HG03439 (cell line): ENCODE measurements at regions not wholly inside any gene's neighbourhood (a gene's known extent, or its start where the extent isn't known, plus 50 kb on each side); places are given as distances from the start of the nearest gene placed in this dataset.

Source experiments
- ATAC-seq: cut with Tn5 transposase; IDR thresholded peaks from one replicate; pipeline ENCODE4 v1.9.1; 2021; ENCODE audit warnings: mild to moderate bottlenecking, moderate library complexity; ENCODE audit not compliant: unreplicated experiment

DNA sequence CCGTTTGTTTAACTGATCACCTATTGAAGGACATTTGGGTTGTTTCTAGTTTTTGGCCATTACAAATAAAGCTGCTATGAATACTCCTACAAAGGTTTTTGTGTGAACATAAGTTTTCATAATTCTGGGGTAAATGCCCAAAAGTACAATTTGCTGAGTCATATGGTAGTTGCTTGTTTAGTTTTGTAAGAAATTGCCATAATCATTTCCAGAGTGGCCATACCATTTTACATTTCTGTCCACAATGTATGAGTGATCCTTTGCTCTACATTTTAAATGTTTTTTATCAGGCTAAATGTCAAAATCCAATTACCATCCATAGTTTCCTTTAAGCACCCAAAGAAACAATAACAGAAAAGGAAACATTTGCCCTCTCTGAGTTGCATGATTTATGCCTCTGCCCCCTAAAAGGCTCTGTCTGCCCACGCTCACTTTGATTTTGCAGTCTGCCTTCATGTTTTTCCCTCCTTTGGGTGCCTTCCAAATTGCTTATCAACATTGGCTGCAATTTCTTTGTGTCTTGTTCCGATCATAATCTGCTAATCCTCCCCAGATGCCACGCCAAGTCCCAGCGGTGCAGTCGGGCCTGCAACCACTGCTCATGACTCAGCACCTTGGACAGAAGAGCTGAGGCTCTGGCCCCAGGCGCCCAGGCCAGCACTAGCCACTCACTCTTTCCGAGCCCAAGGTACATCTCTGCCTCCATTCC lies 339.2 kb downstream of the PIK3R1 start:
- ATAC-seq = no peak

DNA sequence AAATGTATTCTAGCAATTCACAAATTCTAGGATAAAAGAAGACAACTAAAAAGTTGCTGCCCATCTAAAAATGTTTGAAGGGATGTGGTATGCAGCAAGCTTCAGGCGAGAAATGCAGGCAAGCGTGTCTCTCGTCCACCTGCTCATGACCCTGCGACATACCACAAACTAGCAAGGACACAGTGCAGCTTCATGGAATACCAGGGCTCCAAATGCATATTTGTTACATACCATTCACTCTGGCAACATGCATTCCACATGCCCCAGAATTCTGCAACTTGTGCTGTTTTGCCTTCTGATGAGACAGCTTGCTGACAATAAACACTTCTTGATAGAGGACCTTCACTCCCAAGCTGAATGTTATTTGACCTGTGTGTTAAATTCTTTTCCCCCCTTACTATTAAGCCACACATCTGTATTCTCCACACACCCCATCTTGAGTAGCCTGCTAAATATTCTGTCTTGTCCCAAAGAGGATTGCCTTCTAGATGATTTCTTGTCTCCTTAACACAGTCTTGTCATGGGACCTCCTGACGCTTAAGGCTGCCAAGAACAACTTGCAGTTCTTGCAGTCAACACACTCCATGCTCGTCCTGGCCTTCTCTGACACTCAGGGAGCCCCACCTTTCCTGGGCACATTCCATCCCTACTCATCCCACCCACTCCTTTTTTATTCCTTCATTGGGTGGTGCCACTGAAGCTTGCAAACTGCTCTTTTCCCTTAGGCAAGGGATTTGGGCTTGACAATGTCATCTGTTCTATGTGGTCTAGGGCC lies 340.5 kb downstream of the PIK3R1 start:
- no peak for ATAC-seq

DNA sequence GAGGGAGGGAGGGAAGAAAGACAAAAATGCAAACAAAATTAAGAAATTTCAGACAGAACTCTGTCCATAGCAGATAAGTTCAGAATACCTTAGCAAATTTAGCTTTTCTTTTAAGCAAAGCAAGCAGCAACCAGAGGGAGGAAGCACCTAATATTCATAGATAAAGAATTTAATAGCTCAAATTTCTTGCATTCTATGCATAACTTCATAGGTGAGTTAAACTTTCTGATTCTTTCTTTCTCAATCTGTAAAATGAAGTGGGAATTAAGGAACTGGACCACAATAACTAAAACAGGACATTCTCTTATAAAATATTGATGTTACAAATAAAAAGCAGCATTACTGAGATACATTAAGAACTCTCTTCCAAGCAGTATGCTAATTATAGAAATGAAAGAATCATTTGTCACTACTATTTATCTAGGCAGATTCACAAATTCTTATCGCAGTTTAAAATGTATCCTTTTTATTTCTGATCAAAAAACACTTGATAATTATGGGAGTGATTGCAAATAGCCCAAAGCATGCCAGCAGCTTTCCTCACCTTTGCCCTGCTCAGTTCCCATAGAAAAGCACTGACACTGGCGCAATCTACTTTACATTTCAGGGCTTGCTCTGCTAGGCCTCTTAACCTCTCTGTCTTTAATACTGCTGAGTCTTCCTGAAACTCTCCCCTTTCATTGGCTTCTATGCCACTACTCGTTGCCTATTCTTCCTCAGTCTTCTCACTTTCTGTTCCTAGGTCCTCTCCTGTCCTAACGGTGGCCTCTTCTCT lies 341.8 kb downstream of the PIK3R1 start:
- no peak for ATAC-seq

DNA sequence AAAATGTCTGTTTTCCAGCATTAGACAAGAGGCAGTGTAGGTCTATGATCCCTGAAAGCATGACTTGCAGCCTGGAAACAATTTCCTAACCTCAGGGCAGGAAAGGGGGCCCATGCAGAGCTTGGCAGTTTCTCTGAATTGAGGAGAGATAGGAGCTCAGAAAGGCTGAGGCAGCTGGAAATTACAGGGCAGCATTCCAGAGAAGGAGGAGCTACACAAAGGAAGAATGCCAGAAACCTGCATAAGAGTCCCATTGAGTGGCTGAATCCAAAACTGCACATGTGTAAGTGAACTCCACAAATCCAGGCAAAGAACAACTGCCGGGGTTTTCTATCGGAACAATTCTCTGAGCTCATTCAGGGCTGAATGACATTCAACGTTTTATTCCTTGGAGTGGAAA lies 346.8 kb downstream of the PIK3R1 start:
- no peak for ATAC-seq

DNA sequence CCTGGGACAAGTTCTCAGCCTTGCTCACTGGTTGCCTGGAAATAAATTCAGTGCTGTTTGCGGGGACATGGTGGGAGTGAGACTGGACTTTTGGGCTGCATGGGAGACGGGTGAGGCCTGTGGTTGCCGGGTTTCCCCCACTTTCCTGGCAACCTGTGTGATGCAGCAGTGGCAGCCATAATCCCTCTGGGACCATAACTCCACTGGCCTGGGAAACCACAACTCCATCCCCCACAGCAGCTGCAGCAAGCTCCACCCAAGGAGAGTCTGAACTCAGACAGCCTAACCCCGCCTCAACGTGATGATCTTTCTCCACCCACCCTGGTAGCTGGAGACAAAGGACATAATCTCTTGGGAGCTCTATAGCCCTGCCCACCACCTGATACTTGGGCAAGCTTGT lies 349.9 kb downstream of the PIK3R1 start:
- ATAC-seq = no peak

DNA sequence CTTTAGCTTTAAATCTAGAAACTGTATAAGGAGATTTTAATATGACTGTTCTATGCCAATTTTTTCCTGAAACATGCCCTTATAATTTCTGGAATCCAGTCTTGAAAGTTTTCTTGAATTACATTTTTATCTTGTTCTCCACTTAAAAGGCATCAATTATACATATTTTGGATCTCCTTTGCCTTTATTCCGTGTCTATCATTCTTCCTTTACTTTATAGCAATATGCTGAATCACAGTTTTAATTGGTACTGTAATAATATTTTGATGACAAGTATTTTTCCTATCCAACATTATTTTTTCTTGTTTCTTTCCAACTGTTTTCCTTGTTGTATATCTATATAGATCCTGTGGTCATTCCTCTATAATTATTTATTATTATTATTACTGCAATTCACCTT lies 361.2 kb downstream of the PIK3R1 start:
- no peak for ATAC-seq

DNA sequence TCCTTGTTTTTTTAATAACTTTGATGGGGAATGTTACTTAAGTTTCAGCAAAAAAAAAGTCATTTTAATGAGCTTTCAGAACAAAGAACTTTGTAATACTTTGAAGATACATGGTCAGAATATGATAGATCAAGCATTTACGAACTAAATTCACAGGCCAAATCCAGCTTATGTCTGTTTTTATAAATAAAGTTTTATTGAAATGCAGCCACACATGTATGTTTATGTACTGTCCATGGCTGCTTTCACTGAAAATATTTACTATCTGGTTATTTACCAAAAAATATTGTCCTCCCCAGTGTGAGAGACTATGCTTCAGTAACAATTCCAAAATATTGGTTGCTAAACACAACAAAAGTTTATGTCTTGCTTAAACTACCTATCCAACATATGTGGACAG lies 366.7 kb downstream of the PIK3R1 start:
- ATAC-seq = no peak

DNA sequence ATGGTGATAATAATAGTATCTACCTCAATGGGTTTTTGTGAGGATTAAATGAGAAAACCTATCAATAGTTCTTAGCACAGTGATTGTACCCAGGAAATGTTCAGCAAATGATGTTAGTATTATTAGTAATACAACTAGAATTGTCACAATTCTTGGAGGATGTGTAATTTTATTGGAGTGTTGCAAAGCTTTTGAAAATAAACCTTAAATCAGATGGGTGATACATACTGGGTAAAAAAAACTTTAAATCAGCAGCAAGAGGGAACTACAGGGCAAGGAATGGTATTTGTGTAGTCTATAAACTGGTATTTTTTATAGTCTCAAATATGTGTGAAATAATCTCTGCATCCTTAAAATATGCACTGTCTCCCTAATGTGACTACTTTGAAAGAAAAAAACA lies 371.6 kb downstream of the PIK3R1 start:
- no peak for ATAC-seq

DNA sequence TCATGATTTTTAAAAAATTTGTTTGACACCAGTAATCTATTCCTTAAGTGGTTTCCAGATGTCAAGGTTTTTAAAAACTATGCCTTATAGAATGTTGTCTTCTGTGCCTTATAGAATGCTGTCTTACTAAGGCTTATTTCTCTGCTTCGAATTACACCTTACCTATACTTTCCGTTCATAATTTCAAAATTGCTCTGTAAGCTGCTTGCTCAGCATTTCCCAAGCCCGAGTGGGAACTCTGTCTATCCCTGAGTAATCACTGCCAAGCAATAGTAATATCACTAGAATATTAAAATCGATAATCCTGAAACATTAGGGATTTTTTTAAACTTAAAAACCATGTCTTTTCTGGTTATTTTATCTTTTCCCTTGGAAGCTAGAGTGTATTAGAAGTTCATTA lies 376.3 kb downstream of the PIK3R1 start:
- ATAC-seq = no peak

DNA sequence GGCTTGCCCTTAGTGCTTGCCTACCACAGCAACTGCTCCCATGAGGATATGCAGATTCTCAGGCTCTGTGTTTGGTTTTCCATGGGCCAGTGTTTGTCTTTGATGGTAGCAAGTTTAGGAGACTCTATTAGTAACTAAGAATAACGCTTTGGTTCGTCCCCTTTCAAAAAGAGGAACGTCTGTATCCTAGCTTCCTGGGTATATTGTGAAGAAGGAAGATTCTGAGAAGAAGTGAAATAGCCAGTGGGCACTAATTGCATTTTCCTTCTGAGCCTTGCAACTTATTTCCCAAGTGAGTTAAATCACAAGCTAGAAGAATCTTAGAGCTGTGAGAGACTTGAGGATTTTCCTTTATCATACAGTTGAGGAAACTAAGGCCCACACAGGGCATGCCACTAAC lies 376.8 kb downstream of the PIK3R1 start:
- ATAC-seq = no peak

DNA sequence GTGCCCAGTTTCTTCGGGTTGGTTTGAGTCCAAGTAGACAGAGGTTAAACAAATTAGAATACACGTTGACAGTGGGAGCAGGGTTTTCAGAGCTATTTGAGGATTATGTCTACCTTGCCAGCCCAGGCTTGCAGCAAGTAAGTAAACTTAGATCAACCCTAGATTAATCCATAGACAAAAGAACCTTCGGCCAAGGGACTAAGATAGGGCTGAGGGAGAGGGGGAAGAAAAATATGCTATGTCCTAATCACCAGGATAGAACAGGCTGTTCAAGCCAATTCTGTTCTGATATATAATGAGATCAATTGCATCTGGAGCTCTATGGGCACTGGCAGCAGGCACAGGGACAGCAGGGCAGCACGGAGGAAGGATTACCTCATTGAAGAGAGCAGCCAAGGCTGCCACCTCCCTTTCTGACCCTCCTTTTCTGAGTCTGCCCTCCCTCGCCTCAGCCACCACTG lies 377.7 kb downstream of the PIK3R1 start:
- no peak for ATAC-seq

DNA sequence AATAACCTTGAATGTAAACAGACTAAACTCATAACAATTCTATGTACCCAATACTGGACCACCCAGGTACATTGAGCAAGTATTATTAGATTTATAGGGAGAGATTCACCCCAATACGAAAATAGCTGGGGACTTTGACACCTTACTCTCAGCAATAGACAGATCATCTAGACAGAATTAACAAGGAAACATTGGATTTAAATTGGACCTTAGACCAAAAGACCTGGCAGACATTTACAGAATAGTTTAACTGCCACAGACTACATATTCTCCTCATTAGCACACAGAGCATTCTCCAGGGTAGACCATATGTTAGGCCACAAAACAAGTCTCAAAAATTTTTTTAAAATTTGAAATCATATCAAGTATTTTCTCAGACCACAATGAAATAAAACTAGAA lies 397.4 kb downstream of the PIK3R1 start:
- ATAC-seq = no peak

DNA sequence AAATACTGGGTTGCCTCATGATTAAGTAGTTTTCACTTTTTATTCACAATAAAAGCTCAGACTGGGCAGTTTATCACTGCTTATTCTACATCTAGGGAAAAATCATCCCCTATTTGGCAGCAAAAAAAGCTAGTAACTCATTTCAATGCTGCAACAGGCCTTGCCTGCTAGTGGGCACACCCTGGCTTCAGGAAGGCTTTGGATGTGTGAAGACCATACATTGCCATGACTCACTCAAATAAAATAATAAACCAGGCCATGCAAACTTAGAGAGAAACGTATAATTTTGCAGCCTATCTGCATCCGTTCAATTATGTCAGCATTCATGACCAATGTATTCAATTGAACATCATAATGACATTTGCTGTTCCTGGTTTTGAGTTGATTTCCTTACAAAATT lies 402.9 kb downstream of the PIK3R1 start:
- no peak for ATAC-seq

DNA sequence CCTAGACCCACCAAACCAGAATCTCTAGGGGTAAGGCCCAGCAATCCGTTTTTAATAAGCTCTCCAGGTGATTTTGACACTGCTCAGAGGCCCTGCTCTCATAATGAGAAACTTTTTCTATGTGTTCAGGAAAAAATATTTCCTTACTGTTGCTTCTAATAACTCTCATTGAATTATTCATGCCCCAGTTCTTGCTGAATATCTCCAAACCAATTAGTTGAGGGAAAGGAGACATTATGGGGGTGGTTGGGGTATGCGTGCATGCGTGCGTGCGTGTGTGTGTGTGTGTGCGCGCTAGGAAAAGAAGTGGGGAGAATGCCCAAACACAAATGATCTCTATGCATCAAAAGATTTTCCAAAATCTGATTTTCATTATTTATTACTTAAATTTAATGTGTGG lies 411.4 kb downstream of the PIK3R1 start:
- no peak for ATAC-seq

DNA sequence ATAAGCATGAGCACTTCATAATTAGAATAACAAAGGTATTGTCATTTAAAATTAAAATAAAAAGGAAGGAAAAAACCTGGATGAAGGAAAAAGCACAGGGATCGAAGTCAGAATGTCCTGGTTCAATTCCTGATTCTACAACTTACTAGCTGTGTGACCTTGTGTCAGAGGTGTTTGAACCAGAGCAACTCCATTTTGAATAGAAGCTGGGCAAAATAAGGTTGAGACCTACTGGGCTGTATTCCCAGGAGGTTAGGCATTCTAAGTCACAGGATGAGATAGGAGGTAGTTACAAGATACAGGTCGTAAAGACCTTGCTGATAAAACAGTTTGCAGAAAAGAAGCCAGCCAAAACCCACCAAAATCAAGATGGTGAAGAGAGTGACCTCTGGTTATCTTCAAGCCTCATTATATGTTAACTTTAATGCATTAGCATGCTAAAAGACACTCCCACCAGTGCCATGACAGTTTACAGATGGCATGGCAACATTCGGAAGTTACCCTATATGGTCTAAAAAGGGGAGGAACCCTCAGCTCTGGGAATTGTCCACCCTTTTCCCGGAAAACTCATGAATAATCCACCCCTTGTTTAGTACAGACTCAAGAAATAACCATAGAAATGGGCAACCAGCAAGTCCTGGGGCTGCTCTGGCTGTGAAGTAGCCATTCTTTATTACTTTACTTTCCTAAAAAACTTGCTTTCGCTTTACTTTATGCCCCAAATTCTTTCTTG lies 412.7 kb downstream of the PIK3R1 start:
- ATAC-seq = no peak

DNA sequence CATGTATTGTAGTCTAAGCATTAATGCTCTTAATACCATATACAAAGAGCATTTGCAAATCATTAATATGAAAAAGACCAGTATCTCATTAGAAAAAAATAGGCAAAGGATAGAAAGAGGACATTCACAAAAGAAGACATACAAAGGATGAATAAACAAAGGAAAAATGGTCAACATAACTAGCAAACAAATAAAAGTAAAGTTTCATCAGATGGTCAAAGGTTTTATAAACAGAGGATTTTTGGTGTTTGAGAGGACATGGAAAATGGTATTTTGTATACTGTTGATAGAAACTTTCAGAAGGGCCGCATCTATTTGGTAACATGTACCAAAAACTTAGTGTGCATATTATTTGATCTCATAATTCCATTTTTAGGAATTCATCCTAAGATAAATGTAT lies 414.8 kb downstream of the PIK3R1 start:
- ATAC-seq = no peak

DNA sequence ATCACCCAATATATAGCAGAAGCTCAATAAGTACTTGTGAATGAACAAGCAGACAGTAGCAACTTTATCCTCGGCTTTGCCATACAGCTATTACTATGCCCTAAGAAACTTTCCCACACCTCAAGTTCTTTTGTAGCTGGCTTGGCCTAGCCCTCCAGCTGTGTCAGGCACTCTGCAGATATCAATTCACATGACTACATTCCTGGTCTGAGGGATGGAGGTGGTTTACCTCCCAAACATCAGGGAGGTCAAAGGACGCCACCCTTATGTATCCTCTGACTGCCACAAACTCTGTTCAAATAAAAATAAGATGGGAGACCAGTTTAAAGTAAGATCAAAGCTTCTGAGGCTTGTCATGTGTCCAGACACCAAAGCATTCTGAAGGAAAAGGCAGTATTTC lies 416.3 kb downstream of the PIK3R1 start:
- no peak for ATAC-seq

DNA sequence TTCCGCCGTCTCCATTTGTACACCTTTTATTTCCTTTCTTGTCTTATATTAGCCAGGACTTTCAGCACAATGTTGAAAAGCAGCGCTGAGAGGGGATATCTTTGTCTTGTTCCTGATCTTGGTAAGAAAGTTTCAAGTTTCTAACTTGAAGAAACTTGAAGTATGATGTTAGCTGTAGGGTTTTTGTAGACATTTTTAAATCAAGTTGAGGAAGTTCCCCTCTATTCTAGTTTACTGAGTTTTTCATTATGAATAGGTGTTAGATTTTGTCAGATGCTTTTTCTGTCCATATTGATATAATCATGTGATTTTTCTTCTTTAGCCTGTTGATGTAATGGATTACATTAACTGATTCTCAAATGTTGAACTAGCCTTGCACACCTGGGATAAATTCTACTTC lies 425.7 kb downstream of the PIK3R1 start:
- peak; percentile 53 for ATAC-seq

DNA sequence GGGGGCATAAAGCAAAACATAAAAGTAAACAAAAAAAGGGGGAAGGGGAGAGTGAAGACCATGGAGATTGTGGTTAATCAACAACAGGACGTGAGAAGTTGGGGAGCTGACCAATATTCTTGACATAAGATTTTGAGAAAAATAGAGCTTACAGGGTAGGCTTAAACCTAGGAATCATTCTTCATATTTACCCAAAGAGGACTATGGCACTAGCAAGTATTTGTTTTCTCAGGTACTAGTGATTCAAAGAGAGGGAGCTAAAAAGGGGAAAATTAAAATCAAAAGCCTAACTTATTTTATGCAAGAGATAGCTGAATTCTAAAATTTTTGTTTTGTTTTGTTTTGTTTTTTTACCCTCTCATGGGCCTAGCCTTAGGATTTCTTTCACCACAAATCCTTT lies 427.5 kb downstream of the PIK3R1 start:
- no peak for ATAC-seq

DNA sequence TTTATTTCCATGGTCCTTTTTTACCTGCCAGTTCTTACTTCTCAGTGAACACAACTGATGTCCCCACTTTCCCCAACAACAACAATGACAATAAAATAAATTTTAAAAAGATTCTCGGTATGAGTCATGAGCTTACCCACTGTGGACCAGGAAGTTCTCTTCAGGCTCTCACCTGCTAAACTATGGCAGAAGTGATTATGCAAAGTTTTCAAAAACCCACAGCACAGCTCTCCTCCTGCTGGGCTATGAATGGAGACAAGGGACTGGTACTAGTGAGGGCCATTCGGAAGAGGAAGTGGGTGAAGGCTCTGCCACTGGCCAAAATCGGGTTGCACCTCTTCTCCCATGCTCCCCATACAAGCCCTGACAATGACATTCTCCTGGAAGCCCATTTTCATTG lies 429.4 kb downstream of the PIK3R1 start:
- peak; percentile 95 for ATAC-seq

DNA sequence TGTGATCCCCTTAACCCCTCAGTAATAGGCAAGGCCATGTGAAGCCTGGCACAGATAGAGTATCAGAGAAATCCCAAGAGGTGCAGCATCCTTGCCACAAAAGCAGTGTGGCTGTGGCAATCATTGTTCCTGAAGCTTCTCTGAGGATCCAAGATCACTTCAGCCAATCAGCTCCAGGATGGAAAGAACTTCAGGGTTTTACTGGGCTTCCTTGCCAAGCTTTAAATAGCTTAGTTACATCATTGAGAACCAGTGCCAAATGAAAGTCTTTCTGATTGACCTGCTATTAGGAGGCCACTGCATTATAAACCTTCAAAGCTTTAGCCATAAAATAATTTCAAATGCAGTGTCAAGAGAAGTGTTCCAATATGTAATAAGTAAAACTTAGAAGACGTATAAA lies 430.6 kb downstream of the PIK3R1 start:
- no peak for ATAC-seq
